GM21423 (cell line): ENCODE measurements at regions not wholly inside any gene's neighbourhood (a gene's known extent, or its start where the extent isn't known, plus 50 kb on each side); places are given as distances from the start of the nearest gene placed in this dataset.
A peak's percentile ranks its signal among the peaks of the same experiment; 100 is the strongest.
"Not testable (repeated sequence)": the region's sequence is repeated elsewhere in the genome, so short reads cannot be mapped to it uniquely, and the experiment has no call there.

Experiments
- ATAC-seq: cut with Tn5 transposase; IDR thresholded peaks from one replicate; pipeline ENCODE4 v1.9.1; 2021; ENCODE audit warnings: mild to moderate bottlenecking, moderate library complexity; ENCODE audit not compliant: unreplicated experiment

- peak; percentile 55 for ATAC-seq
Observed at GRCh38 chrX:16067886-16068515, 55.4 kb upstream of the GRPR start.

GRCh38 chrX:16063921-16064320 is 59.4 kb upstream of the GRPR start:
- ATAC-seq, result no peak

GRCh38 chrX:16063141-16063540 is 60.2 kb upstream of the GRPR start:
- ATAC-seq, result no peak

- ATAC-seq, result no peak
Observed at GRCh38 chrX:16061296-16061695, 62.1 kb upstream of the GRPR start.

- no peak for ATAC-seq
Observed at GRCh38 chrX:16060252-16060651, 63.1 kb upstream of the GRPR start.

GRCh38 chrX:16049126-16049525 is 74.2 kb upstream of the GRPR start:
- not testable (repeated sequence) for ATAC-seq

- ATAC-seq, result no peak
Observed at GRCh38 chrX:16042980-16043379, 80.4 kb upstream of the GRPR start.

GRCh38 chrX:16039834-16040233 is 83.5 kb upstream of the GRPR start:
- no peak for ATAC-seq

- ATAC-seq, result no peak
Observed at GRCh38 chrX:16039363-16039762, 84.0 kb upstream of the GRPR start.

- ATAC-seq, result no peak
Observed at GRCh38 chrX:16033331-16033730, 90.0 kb upstream of the GRPR start.

- ATAC-seq, result no peak
Observed at GRCh38 chrX:16028576-16028975, 94.8 kb upstream of the GRPR start.

- peak; percentile 96 for ATAC-seq
Observed at GRCh38 chrX:16023790-16024734, 99.3 kb upstream of the GRPR start.

- no peak for ATAC-seq
Observed at GRCh38 chrX:16022580-16023200, 100.7 kb upstream of the GRPR start.

- no peak for ATAC-seq
Observed at GRCh38 chrX:16018291-16018690, 105.1 kb upstream of the GRPR start.

GRCh38 chrX:16014171-16014570 is 109.2 kb upstream of the GRPR start:
- no peak for ATAC-seq

GRCh38 chrX:16012250-16012649 is 111.1 kb upstream of the GRPR start:
- ATAC-seq, result no peak

GRCh38 chrX:16005917-16006316 is 117.4 kb upstream of the GRPR start:
- ATAC-seq, result no peak

GRCh38 chrX:16002185-16002584 is 121.2 kb upstream of the GRPR start:
- ATAC-seq, result no peak

- no peak for ATAC-seq
Observed at GRCh38 chrX:15998350-15998749, 125.0 kb upstream of the GRPR start.

GRCh38 chrX:15989716-15990115 is 133.6 kb upstream of the GRPR start:
- no peak for ATAC-seq

- no peak for ATAC-seq
Observed at GRCh38 chrX:15988661-15989603, 134.3 kb upstream of the AP1S2 start.
